Trophoblast cell (in vitro differentiated cells and primary cell): ENCODE measurements at regions not wholly inside any gene's neighbourhood (a gene's known extent, or its start where the extent isn't known, plus 50 kb on each side); places are given as distances from the start of the nearest gene placed in this dataset.

Source experiments
- DNase-seq, 2 donors: peaks; one replicate each; pipeline ENCODE4 v3.0.0-alpha.2; 2016
- H2AFZ ChIP-seq: 2 replicates; pipeline ENCODE4 v1.6.1; 2013; ENCODE audit warnings: low read length, moderate library complexity, mild to moderate bottlenecking; ENCODE audit not compliant: insufficient read depth, poor library complexity
- H2AK5ac ChIP-seq: 2 replicates; pipeline ENCODE4 v1.6.1; 2013; ENCODE audit warnings: mild to moderate bottlenecking, low read length
- H2BK120ac ChIP-seq: 2 replicates; pipeline ENCODE4 v1.6.1; 2013; ENCODE audit warnings: low read length, mild to moderate bottlenecking, moderate library complexity; ENCODE audit not compliant: insufficient read depth, poor library complexity
- H2BK12ac ChIP-seq: 2 replicates; pipeline ENCODE4 v1.6.1; 2013; ENCODE audit warnings: mild to moderate bottlenecking, low read length, moderate library complexity
- H2BK5ac ChIP-seq: 2 replicates; pipeline ENCODE4 v1.6.1; 2013; ENCODE audit warnings: low read length, low read depth, moderate library complexity, mild to moderate bottlenecking; ENCODE audit not compliant: poor library complexity
- H3K14ac ChIP-seq: 2 replicates; pipeline ENCODE4 v1.6.1; 2013; ENCODE audit warnings: mild to moderate bottlenecking, low read length
- H3K18ac ChIP-seq: 2 replicates; pipeline ENCODE4 v1.6.1; 2013; ENCODE audit warnings: mild to moderate bottlenecking, low read length
- H3K23ac ChIP-seq: 2 replicates; pipeline ENCODE4 v1.6.1; 2013; ENCODE audit warnings: low read length
- H3K27ac ChIP-seq: 2 replicates; pipeline ENCODE4 v1.5.1; 2013; ENCODE audit warnings: low read depth, mild to moderate bottlenecking, inconsistent platforms, low read length, moderate library complexity
- H3K27me3 ChIP-seq: 2 replicates; pipeline ENCODE4 v1.6.1; 2013; ENCODE audit warnings: inconsistent platforms, mild to moderate bottlenecking, low read length, moderate library complexity; ENCODE audit not compliant: insufficient read depth
- H3K36me3 ChIP-seq, 2 experiments: 1 replicate in 1 of 2; 2 replicates in 1 of 2; pipeline ENCODE4 v1.6.1; 2013; ENCODE audit warnings: low read length in 2 of 2, mild to moderate bottlenecking in 2 of 2, moderate library complexity in 1 of 2; ENCODE audit not compliant: insufficient read depth in 2 of 2, control insufficient read depth in 1 of 2
- H3K4ac ChIP-seq: 2 replicates; pipeline ENCODE4 v1.6.1; 2013; ENCODE audit warnings: low read depth, mild to moderate bottlenecking, low read length, moderate library complexity
- H3K4me1 ChIP-seq, 2 experiments: 1 replicate in 1 of 2; 2 replicates in 1 of 2; pipeline ENCODE4 v1.6.1; 2013; ENCODE audit warnings: low read length in 2 of 2, mild to moderate bottlenecking in 2 of 2, moderate library complexity in 1 of 2; ENCODE audit not compliant: insufficient read depth in 2 of 2, control insufficient read depth in 1 of 2
- H3K4me2 ChIP-seq: 2 replicates; pipeline ENCODE4 v1.6.1; 2013; ENCODE audit warnings: inconsistent platforms, mild to moderate bottlenecking, low read length, moderate library complexity
- H3K4me3 ChIP-seq: 2 replicates; pipeline ENCODE4 v1.5.1; 2013; ENCODE audit warnings: mild to moderate bottlenecking, low read depth, low read length, inconsistent platforms
- H3K79me1 ChIP-seq: one replicate; pipeline ENCODE4 v1.6.1; 2013; ENCODE audit warnings: low read length
- H3K79me2 ChIP-seq: 2 replicates; pipeline ENCODE4 v1.6.1; 2013; ENCODE audit warnings: low read length, mild to moderate bottlenecking; ENCODE audit not compliant: control insufficient read depth, insufficient read depth, poor library complexity
- H3K9ac ChIP-seq: 2 replicates; pipeline ENCODE4 v1.6.1; 2013; ENCODE audit warnings: mild to moderate bottlenecking, low read length
- H3K9me3 ChIP-seq: 2 replicates; pipeline ENCODE4 v1.6.1; 2013; ENCODE audit warnings: low read depth, mild to moderate bottlenecking, control low read depth, inconsistent platforms, low read length; ENCODE audit not compliant: insufficient read depth
- H4K12ac ChIP-seq: 2 replicates; pipeline ENCODE4 v1.6.1; 2013; ENCODE audit warnings: low read depth, mild to moderate bottlenecking, low read length, moderate library complexity
- H4K8ac ChIP-seq: 2 replicates; pipeline ENCODE4 v1.6.1; 2013; ENCODE audit warnings: low read depth, mild to moderate bottlenecking, low read length, moderate library complexity
- H4K91ac ChIP-seq: one replicate; pipeline ENCODE4 v1.6.1; 2013; ENCODE audit warnings: low read depth, mild to moderate bottlenecking, low read length, moderate library complexity
- WGBS: extraction: QIAGEN DNeasy Blood & Tissue Kit; methylation state at CpG from one replicate; pipeline ENCODE4 v1.1.7; 2013; ENCODE audit warnings: missing lambda C conversion rate; ENCODE audit not compliant: insufficient read length, insufficient coverage; ENCODE audit errors: extremely low coverage; 5-methylcytosine and 5-hydroxymethylcytosine counted together

- H3K4me1 ChIP-seq, result no peaks in the 10 kb centered on the region
- H3K18ac ChIP-seq, result no peak overlapping the region
- WGBS, result no CpG with 5 or more reads among the region's 5 CpGs
Measured at GRCh38 chr11:91247009-91247735, 977.4 kb upstream of the FAT3 start.

GRCh38 chr11:91244912-91245311, 979.7 kb upstream of the FAT3 start:
- Histone ChIP-seq H2BK12ac (no peak overlapping the region), H2BK5ac (no peak overlapping the region), H3K79me2 (no peaks in the 10 kb centered on the region), H2AK5ac (no peak overlapping the region), H3K4me1 (no peaks in the 10 kb centered on the region), H2BK120ac (no peak overlapping the region), H3K4me2 (no peak overlapping the region), H3K14ac (no peak overlapping the region), H3K36me3 (no peaks in the 10 kb centered on the region), H3K4me3 (no peak overlapping the region), H2AFZ (no peak overlapping the region), H3K9ac (no peak overlapping the region), H3K79me1 (peaks cover 2% of the 10 kb centered on the region), H3K27me3 (no peaks in the 10 kb centered on the region), H3K18ac (no peak overlapping the region), H3K4ac (no peak overlapping the region), H3K9me3 (no peaks in the 10 kb centered on the region), H3K23ac (no peak overlapping the region), H4K8ac (no peak overlapping the region), H4K12ac (no peak overlapping the region), H3K27ac (no peak overlapping the region), H4K91ac (no peak overlapping the region)
- no CpG with 5 or more reads among the region's 4 CpGs for WGBS
- no peak for DNase-seq

More at GRCh38 chr11:91247009-91247735, 977.4 kb upstream of the FAT3 start:
- H3K79me1 ChIP-seq, result peaks cover 2% of the 10 kb centered on the region
- H3K4me2 ChIP-seq, result no peak overlapping the region
- H2AFZ ChIP-seq, result no peak overlapping the region
- no peak overlapping the region for H2BK5ac ChIP-seq
- no peaks in the 10 kb centered on the region for H3K27me3 ChIP-seq
- no peak overlapping the region for H3K4ac ChIP-seq
- H2BK120ac ChIP-seq, result no peak overlapping the region
- H2BK12ac ChIP-seq, result no peak overlapping the region
- no peak overlapping the region for H2AK5ac ChIP-seq
- H3K79me2 ChIP-seq, result no peaks in the 10 kb centered on the region
- no peak overlapping the region for H3K27ac ChIP-seq
- DNase-seq, result no peak
- H3K36me3 ChIP-seq, result no peaks in the 10 kb centered on the region
- H3K14ac ChIP-seq, result no peak overlapping the region
- no peak overlapping the region for H4K91ac ChIP-seq
- H4K12ac ChIP-seq, result no peak overlapping the region
- no peaks in the 10 kb centered on the region for H3K9me3 ChIP-seq
- no peak overlapping the region for H3K23ac ChIP-seq
- no peak overlapping the region for H3K4me3 ChIP-seq
- no peak overlapping the region for H4K8ac ChIP-seq
- H3K9ac ChIP-seq, result no peak overlapping the region

GRCh38 chr11:91243630-91244029, 981.0 kb upstream of the FAT3 start:
- Histone ChIP-seq H2AK5ac (no peak overlapping the region), H3K9me3 (no peaks in the 10 kb centered on the region), H3K18ac (no peak overlapping the region), H3K4me3 (no peak overlapping the region), H3K27me3 (no peaks in the 10 kb centered on the region), H3K4ac (no peak overlapping the region), H3K9ac (no peak overlapping the region), H3K79me1 (peaks cover 2% of the 10 kb centered on the region), H4K8ac (no peak overlapping the region), H3K27ac (no peak overlapping the region), H3K4me1 (no peaks in the 10 kb centered on the region), H2BK12ac (no peak overlapping the region), H2BK120ac (no peak overlapping the region), H3K14ac (no peak overlapping the region), H4K12ac (no peak overlapping the region), H3K79me2 (no peaks in the 10 kb centered on the region), H4K91ac (no peak overlapping the region), H2AFZ (no peak overlapping the region), H3K36me3 (no peaks in the 10 kb centered on the region), H3K23ac (no peak overlapping the region), H3K4me2 (no peak overlapping the region), H2BK5ac (no peak overlapping the region)
- no peak for DNase-seq
- WGBS, result no CpG with 5 or more reads among the region's 2 CpGs

- Histone ChIP-seq H3K27ac (no peak overlapping the region), H3K23ac (no peak overlapping the region), H2AK5ac (no peak overlapping the region), H3K14ac (no peak overlapping the region), H2AFZ (no peak overlapping the region), H4K12ac (no peak overlapping the region), H3K36me3 (no peaks in the 10 kb centered on the region), H3K79me2 (no peaks in the 10 kb centered on the region), H2BK5ac (no peak overlapping the region), H3K4me2 (no peak overlapping the region), H2BK12ac (no peak overlapping the region), H2BK120ac (no peak overlapping the region), H3K18ac (no peak overlapping the region), H3K9me3 (no peaks in the 10 kb centered on the region), H4K8ac (no peak overlapping the region), H3K4me3 (no peak overlapping the region), H3K79me1 (peaks cover 2% of the 10 kb centered on the region), H3K9ac (no peak overlapping the region), H3K27me3 (no peaks in the 10 kb centered on the region), H4K91ac (no peak overlapping the region), H3K4me1 (no peaks in the 10 kb centered on the region), H3K4ac (no peak overlapping the region)
- WGBS, result no CpG with 5 or more reads among the region's 3 CpGs
- DNase-seq, result no peak
Measured at GRCh38 chr11:91243051-91243450, 981.6 kb upstream of the FAT3 start.
